NCI-H510A (cell line): ENCODE measurements at regions not wholly inside any gene's neighbourhood (a gene's known extent, or its start where the extent isn't known, plus 50 kb on each side); places are given as distances from the start of the nearest gene placed in this dataset.
"Not testable (repeated sequence)": the region's sequence is repeated elsewhere in the genome, so short reads cannot be mapped to it uniquely, and the experiment has no call there.

Experiments used
- DNase-seq: peaks from one replicate; lab custom pipeline; 2025; lab: John Stamatoyannopoulos, UW

- DNase-seq: no peak
These were observed 287.0 kb upstream of the SGCG start for GRCh38 chr13:22893777-22894176.

- DNase-seq: no peak
These were observed 283.0 kb upstream of the SGCG start for GRCh38 chr13:22897571-22898314.

- not testable (repeated sequence) for DNase-seq
These were observed 280.3 kb upstream of the SGCG start for GRCh38 chr13:22900416-22900951.

- DNase-seq: no peak
These were observed 277.5 kb upstream of the SGCG start for GRCh38 chr13:22903301-22903700.

- DNase-seq: no peak
These were observed 276.9 kb upstream of the SGCG start for GRCh38 chr13:22903925-22904324.

- peak; percentile 31 for DNase-seq
These were observed 265.2 kb upstream of the SGCG start for GRCh38 chr13:22915442-22916082.

GRCh38 chr13:22916276-22916675 is 264.5 kb upstream of the SGCG start:
- not testable (repeated sequence) for DNase-seq

GRCh38 chr13:22925881-22926747 is 254.7 kb upstream of the SGCG start:
- peak; percentile 37 for DNase-seq

- peak; percentile 7 for DNase-seq
These were observed 253.9 kb upstream of the SGCG start for GRCh38 chr13:22926748-22927400.

- DNase-seq: not testable (repeated sequence)
These were observed 252.9 kb upstream of the SGCG start for GRCh38 chr13:22927845-22928244.

GRCh38 chr13:22929381-22930126 is 251.2 kb upstream of the SGCG start:
- DNase-seq: no peak

GRCh38 chr13:22931576-22931975 is 249.2 kb upstream of the SGCG start:
- DNase-seq: no peak

- DNase-seq: not testable (repeated sequence)
These were observed 248.0 kb upstream of the SGCG start for GRCh38 chr13:22932632-22933412.

GRCh38 chr13:22933571-22934181 is 247.1 kb upstream of the SGCG start:
- no peak for DNase-seq

GRCh38 chr13:22934744-22935523 is 245.8 kb upstream of the SGCG start:
- DNase-seq: no peak

GRCh38 chr13:22936228-22936627 is 244.6 kb upstream of the SGCG start:
- peak; percentile 26 for DNase-seq

GRCh38 chr13:22937241-22937640 is 243.5 kb upstream of the SGCG start:
- DNase-seq: no peak

- DNase-seq: no peak
These were observed 242.8 kb upstream of the SGCG start for GRCh38 chr13:22937953-22938352.

- DNase-seq: no peak
These were observed 242.2 kb upstream of the SGCG start for GRCh38 chr13:22938576-22938975.
